GM12874 (cell line): ENCODE measurements at regions not wholly inside any gene's neighbourhood (a gene's known extent, or its start where the extent isn't known, plus 50 kb on each side); places are given as distances from the start of the nearest gene placed in this dataset.

ENCODE experiments used
- TF ChIP-seq, protein P1 (sequence below): IDR thresholded peaks from 2 replicates; pipeline ENCODE4 v1.5.1; 2011; ENCODE audit warnings: low read depth, mild to moderate bottlenecking, control low read depth, low read length, moderate library complexity; ENCODE audit not compliant: insufficient read depth

DNA sequence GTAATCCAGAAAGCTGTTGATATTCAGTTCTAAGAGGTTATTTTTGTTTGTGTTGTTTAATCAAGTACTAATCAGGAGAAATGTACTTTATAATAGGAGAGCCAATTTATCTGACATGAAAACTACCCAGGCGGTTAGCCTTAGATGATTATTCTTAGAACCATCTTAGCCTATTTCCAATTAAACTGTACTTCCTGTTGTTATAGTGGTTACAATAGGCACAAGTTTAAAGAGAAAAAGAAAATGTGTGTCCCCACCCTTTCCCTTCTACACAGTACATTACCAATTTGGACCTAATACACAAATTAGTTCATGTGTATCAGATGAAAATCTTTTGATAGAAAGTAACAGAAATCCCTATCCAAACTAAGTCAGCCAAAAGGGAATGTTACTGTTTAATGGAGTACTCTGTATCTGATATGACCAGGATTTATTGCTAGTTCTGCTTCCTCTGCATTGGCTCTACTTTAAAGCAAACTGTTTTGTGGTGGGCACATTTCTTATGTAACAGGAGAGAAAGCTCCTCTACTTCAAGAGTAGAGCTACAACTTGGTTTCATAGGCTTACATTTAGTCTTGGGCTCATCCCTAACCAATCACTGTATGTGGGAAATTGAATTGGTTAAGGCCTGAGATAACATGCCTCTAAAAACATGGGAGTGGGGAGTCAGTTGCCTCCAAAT, 217.9 kb downstream of the UBE2E3 start:
- TF ChIP-seq, protein P1, sequence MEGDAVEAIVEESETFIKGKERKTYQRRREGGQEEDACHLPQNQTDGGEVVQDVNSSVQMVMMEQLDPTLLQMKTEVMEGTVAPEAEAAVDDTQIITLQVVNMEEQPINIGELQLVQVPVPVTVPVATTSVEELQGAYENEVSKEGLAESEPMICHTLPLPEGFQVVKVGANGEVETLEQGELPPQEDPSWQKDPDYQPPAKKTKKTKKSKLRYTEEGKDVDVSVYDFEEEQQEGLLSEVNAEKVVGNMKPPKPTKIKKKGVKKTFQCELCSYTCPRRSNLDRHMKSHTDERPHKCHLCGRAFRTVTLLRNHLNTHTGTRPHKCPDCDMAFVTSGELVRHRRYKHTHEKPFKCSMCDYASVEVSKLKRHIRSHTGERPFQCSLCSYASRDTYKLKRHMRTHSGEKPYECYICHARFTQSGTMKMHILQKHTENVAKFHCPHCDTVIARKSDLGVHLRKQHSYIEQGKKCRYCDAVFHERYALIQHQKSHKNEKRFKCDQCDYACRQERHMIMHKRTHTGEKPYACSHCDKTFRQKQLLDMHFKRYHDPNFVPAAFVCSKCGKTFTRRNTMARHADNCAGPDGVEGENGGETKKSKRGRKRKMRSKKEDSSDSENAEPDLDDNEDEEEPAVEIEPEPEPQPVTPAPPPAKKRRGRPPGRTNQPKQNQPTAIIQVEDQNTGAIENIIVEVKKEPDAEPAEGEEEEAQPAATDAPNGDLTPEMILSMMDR: no peak

GRCh38 chr2:181203412-181203811, 223.0 kb downstream of the UBE2E3 start:
- TF ChIP-seq, protein P1: no peak

DNA sequence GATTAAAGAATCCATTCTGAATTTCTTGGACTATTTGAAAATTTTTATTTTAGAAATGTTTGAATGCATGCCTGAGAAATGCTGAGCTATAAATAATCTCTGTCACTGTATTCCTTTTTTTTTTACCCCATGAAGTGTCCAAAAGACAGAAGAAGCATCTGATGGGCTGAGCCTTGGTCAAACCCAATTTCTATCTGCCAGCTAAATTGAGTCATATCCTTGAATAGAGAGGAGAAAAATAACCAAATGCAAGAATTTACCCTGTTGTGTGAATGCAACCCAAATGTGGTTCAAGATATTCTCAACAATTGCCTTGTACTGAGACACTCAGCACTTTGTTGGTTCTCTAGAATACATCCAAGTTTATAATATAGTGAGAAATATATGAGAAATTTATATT, 223.5 kb downstream of the UBE2E3 start:
- TF ChIP-seq, protein P1: no peak

- TF ChIP-seq, protein P1: no peak
Observed at GRCh38 chr2:181218401-181218821, 238.0 kb downstream of the UBE2E3 start.

GRCh38 chr2:181223234-181223633, 234.0 kb upstream of the ITGA4 start:
- TF ChIP-seq, protein P1: no peak

DNA sequence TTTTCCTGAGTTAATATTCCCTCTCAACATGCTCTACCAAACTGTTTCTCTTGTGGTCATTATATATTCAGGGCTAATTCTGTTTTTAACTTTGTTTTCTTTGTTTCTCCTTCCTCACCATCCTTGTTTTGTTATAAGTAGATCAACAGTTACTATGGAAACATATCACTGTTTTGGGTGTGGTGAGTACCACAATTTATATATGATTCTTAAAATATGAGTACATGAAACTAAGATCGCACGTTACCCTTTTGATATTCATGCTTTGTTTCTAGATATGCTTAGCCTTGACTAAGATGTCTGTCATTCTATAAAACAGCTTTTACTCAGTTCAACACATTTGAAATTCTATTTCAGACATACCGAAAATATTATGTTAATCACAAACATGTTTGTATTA, 232.3 kb upstream of the ITGA4 start:
- TF ChIP-seq, protein P1: no peak

DNA sequence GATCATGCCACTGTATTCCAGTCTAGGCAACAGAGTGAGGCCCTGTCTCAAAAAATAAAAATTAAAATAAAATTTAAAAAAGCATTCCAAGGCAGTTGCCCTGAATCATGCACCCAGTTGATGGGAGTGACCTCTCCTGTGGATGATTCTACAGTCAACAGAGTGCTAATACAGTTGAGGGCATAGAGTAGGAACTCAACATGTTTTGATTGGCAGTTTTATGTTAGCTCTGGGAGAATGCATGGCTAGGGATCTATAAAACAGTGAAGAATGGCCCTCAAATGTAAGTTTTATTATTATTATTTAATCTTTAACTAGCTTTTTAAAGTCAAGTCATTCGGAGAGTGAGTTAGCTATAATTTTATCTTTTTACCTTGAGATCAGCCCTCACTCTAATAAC, 228.5 kb upstream of the ITGA4 start:
- TF ChIP-seq, protein P1: no peak
